WTC11 (cell line): ENCODE measurements at regions not wholly inside any gene's neighbourhood (a gene's known extent, or its start where the extent isn't known, plus 50 kb on each side); places are given as distances from the start of the nearest gene placed in this dataset.

ENCODE experiments used
- ATAC-seq: fragments of 200-7000 bp; cut with Tn5 transposase; 2 replicates; pipeline ENCODE4 v1.10.0; 2021; ENCODE audit warnings: mild to moderate bottlenecking, moderate library complexity
- CTCF ChIA-PET: fragments of 300-600 bp; sonication (Branson Sonifier 250); formaldehyde crosslinking; loops from one replicate; lab custom pipeline; 2021; ENCODE audit warnings: antibody characterized with exemption; lab: Charles Lee
- POLR2A ChIA-PET: fragments of 350-600 bp; sonication (Branson Sonifier 250); formaldehyde crosslinking; loops from one replicate; lab custom pipeline; 2021; ENCODE audit warnings: antibody characterized with exemption; lab: Charles Lee
- DNase-seq: peaks from one replicate; pipeline ENCODE4 v3.0.0; 2021; ENCODE audit warnings: low spot score
- H3K27ac Mint-ChIP-seq: 2 replicates; pipeline ENCODE4 v1.8.0; 2021; ENCODE audit warnings: mixed read lengths
- H3K27me3 Mint-ChIP-seq: 2 replicates; pipeline ENCODE4 v1.8.0; 2021; ENCODE audit warnings: low read depth, mild to moderate bottlenecking, moderate library complexity, mixed read lengths
- H3K36me3 Mint-ChIP-seq: 2 replicates; pipeline ENCODE4 v1.8.0; 2021; ENCODE audit warnings: mixed read lengths
- H3K4me1 Mint-ChIP-seq: 2 replicates; pipeline ENCODE4 v1.8.0; 2022; ENCODE audit warnings: mixed read lengths
- H3K4me3 Mint-ChIP-seq: 2 replicates; pipeline ENCODE4 v1.8.0; 2021; ENCODE audit warnings: mild to moderate bottlenecking, moderate library complexity, mixed read lengths
- H3K9me3 Mint-ChIP-seq: 2 replicates; pipeline ENCODE4 v1.8.0; 2021; ENCODE audit warnings: mixed read lengths
- CBFB ChIP-seq: sonication (generic); formaldehyde crosslinking; IDR thresholded peaks from 2 replicates; pipeline ENCODE4 v1.8.1; 2022; ENCODE audit warnings: mild to moderate bottlenecking, low read depth, missing genetic modification reagents
- CREM ChIP-seq: sonication (generic); formaldehyde crosslinking; IDR thresholded peaks from 2 replicates; pipeline ENCODE4 v1.8.1; 2022; ENCODE audit warnings: mild to moderate bottlenecking, missing genetic modification reagents, moderate library complexity
- HMGA2 ChIP-seq: fragments of 250-450 bp; sonication (Bioruptor Pico); IDR thresholded peaks from 2 replicates; pipeline ENCODE4 v1.4.0; 2021; ENCODE audit warnings: mild to moderate bottlenecking, moderate library complexity
- JAZF1 ChIP-seq: fragments of 250-450 bp; sonication (Bioruptor Pico); IDR thresholded peaks from 2 replicates; pipeline ENCODE4 v1.9.0; 2021; ENCODE audit warnings: moderate library complexity, mild to moderate bottlenecking, inconsistent platforms
- JUN ChIP-seq: sonication (generic); formaldehyde crosslinking; IDR thresholded peaks from 2 replicates; pipeline ENCODE4 v1.8.0; 2023; ENCODE audit warnings: mild to moderate bottlenecking, missing genetic modification reagents
- MYBL2 ChIP-seq: sonication (generic); formaldehyde crosslinking; IDR thresholded peaks from 2 replicates; pipeline ENCODE4 v1.8.1; 2023; ENCODE audit warnings: mild to moderate bottlenecking, moderate library complexity, missing genetic modification reagents
- NR1H2 ChIP-seq: sonication (generic); formaldehyde crosslinking; IDR thresholded peaks from 2 replicates; pipeline ENCODE4 v1.9.0; 2021; ENCODE audit warnings: mild to moderate bottlenecking, moderate library complexity, missing genetic modification reagents
- OVOL2 ChIP-seq: fragments of 250-450 bp; sonication (Bioruptor Pico); IDR thresholded peaks from 2 replicates; pipeline ENCODE4 v1.9.0; 2021; ENCODE audit warnings: mild to moderate bottlenecking, borderline replicate concordance
- PRRX2 ChIP-seq: fragments of 250-450 bp; sonication (Bioruptor Pico); IDR thresholded peaks from 2 replicates; pipeline ENCODE4 v1.8.0; 2021; ENCODE audit warnings: mild to moderate bottlenecking
- RORB ChIP-seq: fragments of 250-450 bp; sonication (Bioruptor Pico); IDR thresholded peaks from 2 replicates; pipeline ENCODE4 v1.9.0; 2021; ENCODE audit warnings: mild to moderate bottlenecking
- SMAD4 ChIP-seq: sonication (generic); formaldehyde crosslinking; IDR thresholded peaks from 2 replicates; pipeline ENCODE4 v1.8.0; 2022; ENCODE audit warnings: mild to moderate bottlenecking, missing genetic modification reagents
- SP1 ChIP-seq: sonication (generic); formaldehyde crosslinking; conservative IDR thresholded peaks from 2 replicates; pipeline ENCODE4 v1.8.1; 2022; ENCODE audit warnings: missing genetic modification reagents
- TCF7 ChIP-seq: sonication (generic); formaldehyde crosslinking; IDR thresholded peaks from 2 replicates; pipeline ENCODE4 v1.8.0; 2022; ENCODE audit warnings: mild to moderate bottlenecking, low read depth, missing genetic modification reagents, moderate library complexity
- TP53 ChIP-seq: sonication (generic); formaldehyde crosslinking; IDR thresholded peaks from 2 replicates; pipeline ENCODE4 v1.8.1; 2023; ENCODE audit warnings: mild to moderate bottlenecking, missing genetic modification reagents
- USF2 ChIP-seq: sonication (generic); formaldehyde crosslinking; IDR thresholded peaks from 2 replicates; pipeline ENCODE4 v1.8.1; 2023; ENCODE audit warnings: mild to moderate bottlenecking, missing genetic modification reagents, moderate library complexity
- ZNF138 ChIP-seq: sonication (generic); formaldehyde crosslinking; conservative IDR thresholded peaks from 2 replicates; pipeline ENCODE4 v1.8.1; 2022; ENCODE audit warnings: mild to moderate bottlenecking, moderate library complexity, missing genetic modification reagents
- ZNF317 ChIP-seq: sonication (generic); formaldehyde crosslinking; IDR thresholded peaks from 2 replicates; pipeline ENCODE4 v1.8.1; 2023; ENCODE audit warnings: low read depth, mild to moderate bottlenecking, moderate library complexity, missing genetic modification reagents, borderline replicate concordance
- ZNF423 ChIP-seq: fragments of 250-450 bp; sonication (Bioruptor Pico); IDR thresholded peaks from 2 replicates; pipeline ENCODE4 v2.1.2; 2022; ENCODE audit warnings: mild to moderate bottlenecking, moderate library complexity
- TF ChIP-seq, protein P1 (sequence below): sonication (generic); formaldehyde crosslinking; IDR thresholded peaks from 2 replicates; pipeline ENCODE4 v1.8.0; 2023; ENCODE audit warnings: missing genetic modification reagents, mild to moderate bottlenecking, borderline replicate concordance
- TF ChIP-seq, protein P2 (sequence below): sonication (generic); formaldehyde crosslinking; conservative IDR thresholded peaks from 2 replicates; pipeline ENCODE4 v1.8.1; 2023; ENCODE audit warnings: mild to moderate bottlenecking, low read depth, missing genetic modification reagents, moderate library complexity
- TF ChIP-seq, protein P3 (sequence below): sonication (generic); formaldehyde crosslinking; IDR thresholded peaks from 2 replicates; pipeline ENCODE4 v1.8.0; 2022; ENCODE audit warnings: mild to moderate bottlenecking, missing genetic modification reagents

GRCh38 chr10:62554632-62555199, 180.5 kb downstream of the ZNF365 start (continued):
- TF ChIP-seq, protein P1, sequence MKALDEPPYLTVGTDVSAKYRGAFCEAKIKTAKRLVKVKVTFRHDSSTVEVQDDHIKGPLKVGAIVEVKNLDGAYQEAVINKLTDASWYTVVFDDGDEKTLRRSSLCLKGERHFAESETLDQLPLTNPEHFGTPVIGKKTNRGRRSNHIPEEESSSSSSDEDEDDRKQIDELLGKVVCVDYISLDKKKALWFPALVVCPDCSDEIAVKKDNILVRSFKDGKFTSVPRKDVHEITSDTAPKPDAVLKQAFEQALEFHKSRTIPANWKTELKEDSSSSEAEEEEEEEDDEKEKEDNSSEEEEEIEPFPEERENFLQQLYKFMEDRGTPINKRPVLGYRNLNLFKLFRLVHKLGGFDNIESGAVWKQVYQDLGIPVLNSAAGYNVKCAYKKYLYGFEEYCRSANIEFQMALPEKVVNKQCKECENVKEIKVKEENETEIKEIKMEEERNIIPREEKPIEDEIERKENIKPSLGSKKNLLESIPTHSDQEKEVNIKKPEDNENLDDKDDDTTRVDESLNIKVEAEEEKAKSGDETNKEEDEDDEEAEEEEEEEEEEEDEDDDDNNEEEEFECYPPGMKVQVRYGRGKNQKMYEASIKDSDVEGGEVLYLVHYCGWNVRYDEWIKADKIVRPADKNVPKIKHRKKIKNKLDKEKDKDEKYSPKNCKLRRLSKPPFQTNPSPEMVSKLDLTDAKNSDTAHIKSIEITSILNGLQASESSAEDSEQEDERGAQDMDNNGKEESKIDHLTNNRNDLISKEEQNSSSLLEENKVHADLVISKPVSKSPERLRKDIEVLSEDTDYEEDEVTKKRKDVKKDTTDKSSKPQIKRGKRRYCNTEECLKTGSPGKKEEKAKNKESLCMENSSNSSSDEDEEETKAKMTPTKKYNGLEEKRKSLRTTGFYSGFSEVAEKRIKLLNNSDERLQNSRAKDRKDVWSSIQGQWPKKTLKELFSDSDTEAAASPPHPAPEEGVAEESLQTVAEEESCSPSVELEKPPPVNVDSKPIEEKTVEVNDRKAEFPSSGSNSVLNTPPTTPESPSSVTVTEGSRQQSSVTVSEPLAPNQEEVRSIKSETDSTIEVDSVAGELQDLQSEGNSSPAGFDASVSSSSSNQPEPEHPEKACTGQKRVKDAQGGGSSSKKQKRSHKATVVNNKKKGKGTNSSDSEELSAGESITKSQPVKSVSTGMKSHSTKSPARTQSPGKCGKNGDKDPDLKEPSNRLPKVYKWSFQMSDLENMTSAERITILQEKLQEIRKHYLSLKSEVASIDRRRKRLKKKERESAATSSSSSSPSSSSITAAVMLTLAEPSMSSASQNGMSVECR, result no peak
- no peak for TF ChIP-seq RORB (CRISPR knock-in tag)
- no peak for TF ChIP-seq MYBL2

- Mint-ChIP-seq H3K4me1 (0 out of 2 replicates have a peak, but pooled peaks cover 4% of the 10 kb centered on the region), H3K9me3 (peaks cover 4% of the 10 kb centered on the region), H3K27ac (no peak overlapping the region), H3K4me3 (no peak overlapping the region), H3K36me3 (no peaks in the 10 kb centered on the region), H3K27me3 (no peaks in the 10 kb centered on the region)
- ATAC-seq (no peak), DNase-seq (no peak)
- CTCF ChIA-PET, result no interaction called here
- POLR2A ChIA-PET, result no interaction called here
- TF ChIP-seq ZNF317 (CRISPR knock-in tag) (no peak), USF2 (CRISPR knock-in tag) (no peak)
- TF ChIP-seq, protein P2, sequence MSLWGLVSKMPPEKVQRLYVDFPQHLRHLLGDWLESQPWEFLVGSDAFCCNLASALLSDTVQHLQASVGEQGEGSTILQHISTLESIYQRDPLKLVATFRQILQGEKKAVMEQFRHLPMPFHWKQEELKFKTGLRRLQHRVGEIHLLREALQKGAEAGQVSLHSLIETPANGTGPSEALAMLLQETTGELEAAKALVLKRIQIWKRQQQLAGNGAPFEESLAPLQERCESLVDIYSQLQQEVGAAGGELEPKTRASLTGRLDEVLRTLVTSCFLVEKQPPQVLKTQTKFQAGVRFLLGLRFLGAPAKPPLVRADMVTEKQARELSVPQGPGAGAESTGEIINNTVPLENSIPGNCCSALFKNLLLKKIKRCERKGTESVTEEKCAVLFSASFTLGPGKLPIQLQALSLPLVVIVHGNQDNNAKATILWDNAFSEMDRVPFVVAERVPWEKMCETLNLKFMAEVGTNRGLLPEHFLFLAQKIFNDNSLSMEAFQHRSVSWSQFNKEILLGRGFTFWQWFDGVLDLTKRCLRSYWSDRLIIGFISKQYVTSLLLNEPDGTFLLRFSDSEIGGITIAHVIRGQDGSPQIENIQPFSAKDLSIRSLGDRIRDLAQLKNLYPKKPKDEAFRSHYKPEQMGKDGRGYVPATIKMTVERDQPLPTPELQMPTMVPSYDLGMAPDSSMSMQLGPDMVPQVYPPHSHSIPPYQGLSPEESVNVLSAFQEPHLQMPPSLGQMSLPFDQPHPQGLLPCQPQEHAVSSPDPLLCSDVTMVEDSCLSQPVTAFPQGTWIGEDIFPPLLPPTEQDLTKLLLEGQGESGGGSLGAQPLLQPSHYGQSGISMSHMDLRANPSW (CRISPR knock-in tag), result no peak
These were observed 185.5 kb downstream of the ZNF365 start for GRCh38 chr10:62559481-62560200.

DNA sequence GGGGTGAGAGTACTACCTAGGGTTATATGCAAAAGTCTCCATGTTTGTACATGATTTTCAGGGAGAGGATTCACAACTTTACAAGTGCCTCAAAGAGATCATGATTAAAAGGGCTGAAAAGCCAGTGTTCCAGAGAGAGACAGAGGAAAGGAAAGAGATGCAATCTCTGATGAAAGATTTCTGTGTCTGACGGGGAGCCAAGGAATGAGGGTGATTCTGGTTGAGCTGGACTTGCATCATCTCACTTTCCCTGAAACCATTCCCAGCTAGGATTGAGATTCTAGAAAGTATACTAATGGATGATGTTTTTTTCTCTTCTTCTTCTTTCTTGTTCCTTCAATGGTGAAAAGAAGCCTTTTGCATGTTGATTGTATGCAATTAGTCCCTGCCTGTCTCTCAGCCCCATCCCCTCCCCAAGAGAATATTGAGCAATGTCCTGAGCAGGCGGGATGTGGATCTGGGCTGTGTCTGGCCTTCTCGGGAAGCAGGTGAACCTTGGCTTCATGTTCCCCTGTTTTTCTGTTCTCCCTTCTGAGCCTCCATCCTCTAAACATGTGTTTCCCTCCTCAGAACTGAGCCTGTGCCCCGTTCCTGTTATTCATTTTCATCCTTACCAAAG, 186.1 kb downstream of the ZNF365 start:
- ATAC-seq (no peak), DNase-seq (no peak)
- CTCF ChIA-PET, result no interaction called here
- Mint-ChIP-seq H3K27me3 (no peaks in the 10 kb centered on the region), H3K4me3 (no peak overlapping the region), H3K27ac (no peak overlapping the region), H3K9me3 (peaks cover 4% of the 10 kb centered on the region), H3K36me3 (no peaks in the 10 kb centered on the region), H3K4me1 (0 out of 2 replicates have a peak, but pooled peaks cover 4% of the 10 kb centered on the region)
- POLR2A ChIA-PET, result no interaction called here
- no peak for TF ChIP-seq JUN (CRISPR knock-in tag)
- TF ChIP-seq, protein P3, sequence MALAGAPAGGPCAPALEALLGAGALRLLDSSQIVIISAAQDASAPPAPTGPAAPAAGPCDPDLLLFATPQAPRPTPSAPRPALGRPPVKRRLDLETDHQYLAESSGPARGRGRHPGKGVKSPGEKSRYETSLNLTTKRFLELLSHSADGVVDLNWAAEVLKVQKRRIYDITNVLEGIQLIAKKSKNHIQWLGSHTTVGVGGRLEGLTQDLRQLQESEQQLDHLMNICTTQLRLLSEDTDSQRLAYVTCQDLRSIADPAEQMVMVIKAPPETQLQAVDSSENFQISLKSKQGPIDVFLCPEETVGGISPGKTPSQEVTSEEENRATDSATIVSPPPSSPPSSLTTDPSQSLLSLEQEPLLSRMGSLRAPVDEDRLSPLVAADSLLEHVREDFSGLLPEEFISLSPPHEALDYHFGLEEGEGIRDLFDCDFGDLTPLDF (CRISPR knock-in tag), result no peak
- TF ChIP-seq OVOL2 (CRISPR knock-in tag), result no peak
- no peak for TF ChIP-seq PRRX2 (CRISPR knock-in tag)
- TF ChIP-seq TCF7 (CRISPR knock-in tag), result no peak
- TF ChIP-seq HMGA2 (CRISPR knock-in tag), result no peak
- TF ChIP-seq SP1 (CRISPR knock-in tag), result no peak
- no peak for TF ChIP-seq SMAD4
- no peak for TF ChIP-seq NR1H2 (CRISPR knock-in tag)
- no peak for TF ChIP-seq ZNF138
- TF ChIP-seq JAZF1 (CRISPR knock-in tag), result no peak
- TF ChIP-seq ZNF423, result no peak
- TF ChIP-seq CBFB (CRISPR knock-in tag), result no peak
- TF ChIP-seq CREM, result no peak
- no peak for TF ChIP-seq TP53
